Stimulated activated CD4-positive, alpha-beta T cell treated with anti-CD3 and anti-CD28 coated beads, TNF-alpha, amount 100 ng/mL, for 48 hours (primary cell): ENCODE measurements at regions not wholly inside any gene's neighbourhood (a gene's known extent, or its start where the extent isn't known, plus 50 kb on each side); places are given as distances from the start of the nearest gene placed in this dataset.
"Not testable (repeated sequence)": the region's sequence is repeated elsewhere in the genome, so short reads cannot be mapped to it uniquely, and the experiment has no call there.

Experiments used
- DNase-seq, 3 donors: peaks; one replicate each; pipeline ENCODE4 v3.0.0-alpha.2; 2020; ENCODE audit warnings: low read depth in 3 of 3

- no peak for DNase-seq
These were observed 88.7 kb downstream of the PLXNA1 start for GRCh38 chr3:127071597-127072001.

DNA sequence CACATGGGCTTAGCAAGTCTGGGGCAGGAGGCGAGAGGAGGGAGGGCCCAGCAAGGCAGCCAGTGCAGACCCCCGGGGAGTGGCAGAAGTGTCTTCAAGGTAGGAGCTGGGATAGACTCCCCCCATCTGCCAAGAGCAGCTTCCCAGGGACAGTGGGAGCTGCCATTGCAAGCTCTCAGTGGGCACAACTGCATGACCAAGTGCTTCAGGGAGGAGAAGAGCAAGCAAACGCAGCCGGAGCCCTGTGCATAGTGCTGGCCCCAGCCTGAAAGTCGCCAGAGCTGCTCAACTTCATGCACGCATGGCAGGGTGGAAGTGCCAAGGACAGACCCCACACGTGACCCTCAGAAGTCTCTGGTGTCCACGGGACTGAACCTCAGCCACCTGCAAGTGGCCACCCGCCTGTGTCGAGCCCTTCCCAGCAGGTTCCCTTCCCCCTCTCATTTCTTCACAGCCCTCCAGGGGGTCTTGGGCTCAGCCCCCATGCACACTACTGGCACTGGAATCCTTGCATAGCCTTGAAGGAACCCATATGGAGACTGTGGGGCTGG is 89.4 kb downstream of the PLXNA1 start:
- no peak for DNase-seq

DNA sequence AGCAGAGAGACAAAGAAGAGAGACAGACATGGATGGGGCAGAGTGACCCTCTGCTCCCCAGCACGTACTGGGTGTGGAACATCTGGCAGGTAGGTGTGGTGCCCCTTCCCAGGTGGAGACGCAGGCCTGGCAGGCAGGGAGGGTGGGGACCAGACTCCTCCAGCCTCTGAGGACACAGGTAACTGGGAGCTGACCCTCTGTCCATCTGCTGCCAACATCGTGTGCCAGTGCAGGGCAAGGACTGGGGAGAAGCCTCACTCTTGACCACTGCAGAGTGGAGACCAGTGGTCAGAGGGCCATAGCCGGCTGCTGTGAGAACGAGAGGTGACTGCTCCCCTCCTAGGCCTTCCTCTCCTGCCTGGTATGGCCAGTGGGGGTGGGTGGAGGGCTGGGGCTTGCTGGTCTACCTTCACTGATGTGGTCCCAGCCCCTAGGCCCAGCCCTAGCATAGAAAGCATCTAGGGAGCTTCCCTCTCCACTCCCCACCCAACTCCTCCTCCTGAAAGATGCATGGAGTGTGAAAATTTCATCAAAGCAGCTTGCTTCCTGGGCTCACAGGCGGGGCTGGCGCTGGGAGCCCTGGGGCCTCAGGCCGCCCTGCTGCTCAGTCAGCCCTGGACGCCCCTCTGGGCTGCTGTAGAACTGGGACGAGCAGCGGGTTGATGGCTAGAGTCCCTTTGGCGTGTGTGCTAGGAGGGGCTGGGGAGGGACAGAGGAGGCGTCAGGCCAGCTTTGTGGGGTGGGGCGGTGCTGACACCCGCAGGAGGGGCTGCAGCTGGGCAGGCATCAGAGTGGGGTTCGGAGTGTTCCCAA is 90.3 kb downstream of the PLXNA1 start:
- DNase-seq: no peak

GRCh38 chr3:127073941-127074820 is 91.3 kb downstream of the PLXNA1 start:
- DNase-seq: no peak

DNA sequence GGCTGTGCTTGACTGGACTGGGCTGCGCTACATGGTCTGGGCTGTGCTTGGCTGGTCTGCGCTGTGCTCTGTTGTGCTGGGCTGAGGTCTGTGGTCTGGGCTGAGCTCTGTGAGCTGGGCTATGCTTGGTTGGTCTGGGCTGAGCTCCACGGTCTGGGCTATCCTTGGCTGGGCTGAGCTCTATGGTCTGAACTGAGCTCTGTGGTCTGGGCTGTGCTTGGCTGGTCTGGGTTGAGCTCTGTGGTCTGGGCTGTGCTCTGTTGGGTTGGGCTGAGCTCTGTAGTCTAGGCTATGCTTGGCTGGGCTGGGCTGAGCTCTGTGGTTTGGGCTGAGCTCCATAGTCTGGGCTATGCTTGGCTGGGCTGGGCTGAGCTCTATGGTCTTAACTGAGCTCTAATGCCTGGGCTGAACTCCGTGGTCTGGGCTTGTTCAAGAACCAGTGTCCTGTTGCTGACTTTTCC is 92.0 kb downstream of the PLXNA1 start:
- no peak for DNase-seq

DNA sequence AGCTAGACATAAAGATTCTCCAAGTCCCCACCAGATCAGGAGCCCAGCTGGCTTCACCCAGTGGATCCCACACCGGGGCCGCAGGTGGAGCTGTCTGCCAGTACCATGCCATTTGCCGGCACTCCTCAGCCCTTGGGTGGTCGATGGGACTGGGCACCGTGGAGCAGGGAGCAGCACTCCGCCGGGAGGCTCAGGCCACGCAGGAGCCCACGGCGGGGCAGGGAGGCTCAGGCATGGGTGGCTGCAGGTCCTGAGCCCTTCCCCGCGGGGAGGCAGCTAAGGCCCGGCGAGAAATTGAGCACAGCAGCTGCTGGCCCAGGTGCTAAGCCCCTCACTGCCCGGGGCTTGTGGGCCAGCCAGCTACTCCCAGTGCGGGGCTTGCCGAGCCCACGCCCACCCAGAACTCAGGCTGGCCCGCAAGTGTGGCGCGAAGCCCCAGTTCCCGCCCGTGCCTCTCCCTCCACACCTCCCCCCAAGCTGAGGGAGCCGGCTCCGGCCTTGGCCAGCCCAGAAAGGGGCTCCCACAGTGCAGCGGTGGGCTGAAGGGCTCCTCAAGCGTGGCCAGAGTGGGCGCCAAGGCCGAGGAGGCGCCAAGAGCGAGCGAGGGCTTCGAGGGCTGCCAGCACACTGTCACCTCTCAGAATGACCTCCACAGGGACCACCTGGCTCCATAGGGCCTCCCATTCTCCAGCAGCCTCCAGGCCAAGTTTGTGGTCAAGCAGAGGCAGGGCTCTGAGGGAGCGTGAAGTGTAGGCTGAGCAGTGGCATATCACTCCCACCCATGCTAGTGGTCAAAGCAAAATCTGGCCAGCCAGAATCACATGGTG is 93.5 kb downstream of the PLXNA1 start:
- not testable (repeated sequence) for DNase-seq

DNA sequence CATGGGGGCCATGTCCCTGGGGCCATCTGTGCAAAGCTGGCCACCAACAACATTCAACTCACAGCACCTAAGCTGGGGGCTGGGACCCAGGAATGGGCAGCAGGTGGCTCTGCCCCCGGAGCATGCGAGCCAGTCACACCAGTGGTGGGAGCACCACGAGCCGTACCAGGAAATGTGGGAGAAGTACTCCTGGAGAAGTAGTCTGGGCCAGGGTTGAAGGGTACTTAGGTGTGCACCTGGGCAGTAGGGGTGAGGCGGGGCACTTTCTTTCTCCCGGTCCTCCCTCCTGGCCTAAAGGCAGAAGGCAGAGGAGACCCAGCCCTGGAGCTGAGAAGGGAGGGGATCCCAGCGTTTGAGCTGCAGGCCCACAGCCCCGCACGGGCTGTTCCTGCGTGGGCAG is 94.2 kb downstream of the PLXNA1 start:
- no peak for DNase-seq

- no peak for DNase-seq
These were observed 94.7 kb downstream of the PLXNA1 start for GRCh38 chr3:127077505-127078064.

- DNase-seq: no peak
These were observed 95.7 kb downstream of the PLXNA1 start for GRCh38 chr3:127078626-127079025.

DNA sequence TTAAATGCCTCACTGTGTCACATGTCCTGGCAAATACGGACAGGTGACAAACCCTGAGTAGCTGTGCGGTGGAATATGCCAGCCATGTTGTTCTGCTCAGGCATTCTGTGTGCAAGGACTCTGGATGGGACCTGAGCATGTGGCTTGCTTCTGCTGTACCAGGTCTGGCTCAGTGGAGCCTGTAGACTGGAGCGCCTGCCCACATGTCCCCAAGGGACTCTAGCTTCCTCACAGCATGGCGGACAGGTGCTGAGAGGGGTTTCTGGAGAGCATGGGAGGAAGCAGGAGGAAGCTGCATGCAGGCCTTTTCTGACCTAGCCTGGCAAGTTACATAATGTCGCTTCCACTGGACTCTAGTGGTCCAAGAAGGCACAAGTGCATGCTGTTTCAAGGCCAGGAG is 96.3 kb downstream of the PLXNA1 start:
- DNase-seq: no peak

DNA sequence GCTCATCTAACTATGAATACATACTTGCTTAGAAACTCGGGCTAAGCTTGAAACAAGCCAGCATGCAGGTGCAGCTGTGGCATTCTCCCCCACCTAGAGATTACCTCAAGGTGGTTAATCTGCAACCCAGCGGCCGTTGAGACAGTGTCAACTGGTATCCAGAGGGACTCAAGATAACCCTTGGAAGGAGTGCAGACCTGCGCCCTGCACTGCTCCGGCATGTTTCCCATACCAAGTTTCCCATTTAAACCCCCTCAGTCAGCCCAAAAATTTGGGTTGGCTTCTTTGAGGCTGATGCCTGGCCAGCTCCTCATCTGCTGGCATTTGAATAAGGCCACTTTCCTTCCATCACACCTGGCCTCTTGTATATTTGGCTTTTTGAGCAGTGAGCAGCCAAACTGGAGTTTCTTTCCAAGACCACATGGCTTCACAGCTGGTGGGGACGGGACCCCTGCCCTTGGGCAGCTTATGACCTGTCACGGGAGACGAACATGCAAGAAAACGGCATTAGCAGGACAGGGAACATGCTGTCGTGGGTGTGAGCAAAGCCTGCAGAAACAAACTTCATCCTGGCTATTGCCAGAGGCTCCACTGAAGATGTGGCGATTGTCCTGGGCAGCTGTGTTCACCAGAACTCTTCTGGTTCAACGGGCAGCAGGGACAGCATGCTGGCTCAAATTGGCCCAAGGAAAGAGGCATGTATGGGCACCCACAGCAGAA is 98.2 kb downstream of the PLXNA1 start:
- no peak for DNase-seq

- no peak for DNase-seq
These were observed 99.2 kb downstream of the PLXNA1 start for GRCh38 chr3:127082066-127082465.

GRCh38 chr3:127083778-127084397 is 101.0 kb downstream of the PLXNA1 start:
- DNase-seq: no peak

GRCh38 chr3:127084401-127084990 is 101.6 kb downstream of the PLXNA1 start:
- no peak for DNase-seq

DNA sequence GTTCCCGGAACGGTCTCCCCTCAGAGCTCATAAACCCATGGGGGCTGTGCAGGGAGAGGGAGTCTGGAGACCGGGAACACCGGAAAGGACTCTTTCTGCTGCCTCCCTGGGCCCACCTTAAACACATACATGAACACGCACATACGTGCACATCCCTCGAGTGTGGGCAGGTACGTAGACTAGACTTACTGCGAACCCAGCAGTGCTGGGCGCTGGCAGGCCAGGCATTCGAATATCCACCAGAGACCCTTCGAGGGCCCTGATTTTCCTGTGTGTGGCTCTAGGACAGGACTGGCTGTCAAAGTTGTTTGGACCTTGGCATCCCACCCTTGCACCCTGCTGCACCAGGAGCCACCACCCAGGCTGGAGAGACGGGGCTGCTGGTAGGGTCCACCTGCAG is 102.7 kb downstream of the PLXNA1 start:
- no peak for DNase-seq

GRCh38 chr3:127086591-127086990 is 103.7 kb downstream of the PLXNA1 start:
- DNase-seq: not testable (repeated sequence)

GRCh38 chr3:127087441-127087840 is 104.5 kb downstream of the PLXNA1 start:
- DNase-seq: no peak

DNA sequence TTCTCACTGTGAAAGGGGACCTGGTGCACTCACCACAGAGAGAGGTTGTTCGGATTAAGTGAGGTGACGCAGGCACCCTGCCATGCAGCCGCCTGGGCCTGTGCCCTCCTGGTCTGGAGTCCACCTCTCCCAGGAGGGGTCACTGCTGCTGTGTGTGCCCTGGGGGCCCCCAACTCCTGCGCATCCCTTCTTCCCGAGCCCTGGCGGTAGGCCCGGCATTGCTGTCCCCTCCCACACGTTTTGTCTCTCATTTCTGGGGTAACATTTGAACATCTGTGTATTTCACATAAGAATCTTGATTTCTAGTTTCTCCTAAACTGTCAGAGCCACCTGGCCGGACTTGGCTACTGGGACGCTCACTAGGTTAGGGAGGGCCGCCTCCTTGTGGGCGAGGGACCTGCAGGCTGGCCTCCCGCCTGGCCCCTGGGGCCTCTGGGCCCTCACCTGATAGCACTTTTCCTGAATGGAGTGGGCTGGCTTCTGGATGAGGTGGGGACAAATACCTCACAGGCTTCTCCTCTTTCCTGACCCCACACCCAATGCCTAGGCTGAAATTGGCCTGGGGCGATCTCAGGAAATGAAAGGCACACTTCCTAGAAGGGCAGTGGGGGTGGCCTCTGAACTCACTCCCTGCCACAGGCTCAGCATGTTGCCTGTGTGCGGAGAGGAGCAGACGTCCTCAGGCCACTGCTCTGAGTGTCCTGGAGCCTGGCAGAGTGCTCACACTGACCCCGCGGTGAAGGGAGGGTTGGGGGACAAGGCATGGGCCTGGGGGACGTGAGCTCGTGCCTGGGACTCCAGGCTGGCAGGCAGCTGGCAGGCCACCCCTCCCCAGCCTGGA is 104.2 kb upstream of the PRR23E start:
- no peak for DNase-seq
